Hematopoietic multipotent progenitor cell treated with erythropoietin and hydrocortisone succinate and interleukin-3 and kit ligand, for 6 days (in vitro differentiated cells): ENCODE measurements at regions not wholly inside any gene's neighbourhood (a gene's known extent, or its start where the extent isn't known, plus 50 kb on each side); places are given as distances from the start of the nearest gene placed in this dataset.
"Not testable (repeated sequence)": the region's sequence is repeated elsewhere in the genome, so short reads cannot be mapped to it uniquely, and the experiment has no call there.

Experiments used
- DNase-seq: peaks from one replicate; pipeline ENCODE4 v3.0.0-alpha.2; 2015

DNA sequence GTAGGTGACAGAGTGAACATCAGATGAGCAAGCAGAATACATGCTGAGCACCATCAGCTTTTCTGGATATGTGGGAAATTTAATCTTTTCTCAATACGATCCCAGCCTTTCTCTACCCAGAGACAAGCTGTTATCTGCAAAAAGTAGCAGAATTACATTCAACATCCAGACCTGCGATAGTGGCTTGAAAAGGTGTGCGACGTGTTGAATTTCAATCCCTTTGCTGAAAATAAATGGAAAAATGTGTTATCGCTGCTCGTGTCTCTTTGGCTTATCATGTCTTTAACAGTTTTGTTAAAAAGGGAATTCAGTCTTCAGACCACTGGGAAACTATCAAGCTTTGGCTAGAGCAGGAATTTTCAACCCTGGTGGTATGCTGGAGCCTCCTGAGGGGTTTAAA lies 98.8 kb upstream of the FAM20A start:
- no peak for DNase-seq

DNA sequence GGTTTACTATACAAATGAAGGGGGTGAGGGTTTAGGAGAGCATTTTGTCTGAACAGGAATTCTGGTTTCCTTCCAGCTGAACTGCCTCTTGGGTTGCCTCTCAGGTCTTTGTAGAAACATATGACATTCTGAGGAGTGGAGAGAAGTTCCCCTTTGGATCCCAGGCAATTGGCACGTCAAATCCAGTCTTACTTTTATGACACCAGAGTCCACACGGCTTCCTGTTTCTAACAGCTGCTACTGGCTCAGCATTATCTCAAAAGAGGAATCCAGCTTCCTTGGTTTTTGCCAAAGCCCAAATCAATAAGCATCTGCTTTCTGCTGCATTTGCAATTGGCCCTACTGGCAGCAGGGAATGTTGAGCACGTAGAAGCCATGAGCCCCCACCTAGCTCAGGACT lies 97.6 kb upstream of the FAM20A start:
- DNase-seq = peak; percentile 17

DNA sequence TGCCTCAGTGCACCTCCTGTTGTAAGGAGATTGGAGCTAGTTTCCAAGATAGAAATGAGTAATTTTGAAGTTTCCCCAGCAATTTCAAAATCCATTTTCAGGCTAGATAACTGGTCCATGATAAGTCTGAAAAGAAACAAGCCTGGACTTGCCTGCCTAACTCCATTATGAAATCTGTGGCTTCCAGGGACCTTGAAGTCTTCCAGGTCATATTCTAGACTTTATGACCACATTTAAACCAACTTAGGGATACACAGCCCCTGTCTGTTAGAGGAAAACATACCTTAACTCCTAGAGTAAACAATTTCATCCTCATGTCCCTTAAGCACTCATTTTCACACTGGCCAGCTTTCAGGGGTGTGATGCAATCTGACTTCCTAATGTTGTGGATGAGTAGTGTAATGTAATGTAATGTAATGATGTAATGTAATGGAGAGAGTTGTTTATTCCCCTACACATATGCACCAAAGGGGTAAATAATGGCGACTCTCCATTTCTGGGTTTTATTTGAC lies 96.7 kb upstream of the FAM20A start:
- DNase-seq = no peak

DNA sequence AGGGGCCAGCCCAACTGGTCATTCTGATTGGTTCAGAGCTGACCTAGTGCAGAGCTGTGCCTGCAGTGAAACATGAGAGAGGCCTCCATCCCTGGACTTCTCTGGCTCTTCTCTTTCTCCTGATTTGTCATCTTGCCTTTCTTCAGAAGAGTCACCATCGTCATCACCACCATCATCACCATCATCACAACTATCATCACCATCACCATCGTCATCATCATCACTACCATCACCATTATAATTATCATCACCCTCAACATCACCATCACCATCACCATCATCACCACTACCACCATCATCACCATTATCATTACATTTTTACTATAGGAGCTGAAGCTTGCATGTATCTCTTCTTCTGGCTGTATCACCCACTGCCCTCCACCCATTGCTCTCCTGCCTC lies 94.5 kb upstream of the FAM20A start:
- DNase-seq = no peak

DNA sequence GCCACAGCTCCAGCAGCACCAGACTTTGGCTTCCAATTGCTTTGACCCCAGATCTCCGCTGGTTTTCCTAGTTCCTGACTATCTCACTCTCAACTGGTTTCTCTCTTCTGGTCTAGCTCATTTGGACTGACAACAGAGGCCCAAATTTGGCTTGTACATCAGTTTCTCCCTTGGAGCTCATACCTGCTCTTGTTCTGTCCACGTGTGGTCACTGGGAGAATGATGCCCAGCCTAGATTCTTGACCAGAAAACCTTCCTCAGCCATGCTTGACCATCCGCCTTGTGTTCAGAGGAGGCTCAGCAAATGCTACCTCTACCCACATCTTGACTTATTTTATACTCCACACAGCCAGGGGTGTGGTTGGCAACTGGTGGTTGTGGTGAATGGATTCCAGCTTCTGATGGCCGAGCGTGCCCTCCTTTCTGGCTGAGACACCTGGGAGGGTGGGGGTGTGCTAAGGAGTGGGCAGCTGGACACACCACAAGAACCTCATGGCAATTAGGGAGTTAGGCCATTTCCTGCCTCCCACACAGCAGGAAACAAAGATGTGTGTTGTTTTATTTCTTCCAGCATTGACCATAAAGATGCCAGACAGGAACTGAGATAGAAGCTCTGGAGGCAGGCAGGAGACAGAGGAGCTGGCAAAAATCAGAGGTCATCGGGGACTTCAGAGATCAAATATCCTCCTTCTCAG lies 93.8 kb upstream of the FAM20A start:
- DNase-seq = no peak

DNA sequence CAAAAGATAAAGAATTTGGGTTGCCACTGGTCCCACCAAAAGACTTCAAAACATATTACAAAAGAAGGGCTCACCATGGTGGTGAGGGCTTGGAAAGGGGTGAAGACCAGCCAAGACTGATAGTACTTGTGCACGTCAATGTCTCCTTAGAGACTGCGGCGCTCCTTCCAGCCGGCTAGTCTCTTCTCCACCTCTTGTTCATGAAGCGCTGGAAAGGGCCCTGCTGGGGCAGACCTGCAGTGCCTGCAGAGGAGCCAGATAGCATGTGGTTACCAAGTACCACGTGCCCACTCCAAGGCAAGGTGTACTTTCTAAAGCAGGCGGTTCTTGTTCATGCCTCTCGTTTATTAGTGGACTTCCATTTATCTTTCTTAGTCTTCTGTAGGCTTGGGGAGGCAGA lies 92.7 kb upstream of the FAM20A start:
- DNase-seq = no peak

DNA sequence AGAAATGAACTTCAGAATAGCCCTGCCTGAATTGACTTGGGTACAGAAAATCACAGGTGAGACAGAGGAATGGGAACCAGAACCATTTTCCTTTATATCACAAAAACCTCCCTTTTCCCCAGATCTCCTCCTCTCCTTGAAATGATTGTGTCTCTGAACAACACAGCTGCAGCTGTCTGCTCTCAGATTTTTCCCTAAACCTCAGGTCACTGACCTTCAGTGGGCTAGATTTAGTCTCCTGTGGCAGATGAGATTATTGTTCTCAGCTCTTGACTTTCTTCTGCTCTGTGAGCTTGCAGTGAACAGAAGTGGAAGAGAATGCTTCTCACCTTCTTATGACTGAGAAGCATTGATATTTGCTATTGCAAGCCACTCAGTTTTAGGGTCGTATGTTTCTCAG lies 92.3 kb upstream of the FAM20A start:
- no peak for DNase-seq

DNA sequence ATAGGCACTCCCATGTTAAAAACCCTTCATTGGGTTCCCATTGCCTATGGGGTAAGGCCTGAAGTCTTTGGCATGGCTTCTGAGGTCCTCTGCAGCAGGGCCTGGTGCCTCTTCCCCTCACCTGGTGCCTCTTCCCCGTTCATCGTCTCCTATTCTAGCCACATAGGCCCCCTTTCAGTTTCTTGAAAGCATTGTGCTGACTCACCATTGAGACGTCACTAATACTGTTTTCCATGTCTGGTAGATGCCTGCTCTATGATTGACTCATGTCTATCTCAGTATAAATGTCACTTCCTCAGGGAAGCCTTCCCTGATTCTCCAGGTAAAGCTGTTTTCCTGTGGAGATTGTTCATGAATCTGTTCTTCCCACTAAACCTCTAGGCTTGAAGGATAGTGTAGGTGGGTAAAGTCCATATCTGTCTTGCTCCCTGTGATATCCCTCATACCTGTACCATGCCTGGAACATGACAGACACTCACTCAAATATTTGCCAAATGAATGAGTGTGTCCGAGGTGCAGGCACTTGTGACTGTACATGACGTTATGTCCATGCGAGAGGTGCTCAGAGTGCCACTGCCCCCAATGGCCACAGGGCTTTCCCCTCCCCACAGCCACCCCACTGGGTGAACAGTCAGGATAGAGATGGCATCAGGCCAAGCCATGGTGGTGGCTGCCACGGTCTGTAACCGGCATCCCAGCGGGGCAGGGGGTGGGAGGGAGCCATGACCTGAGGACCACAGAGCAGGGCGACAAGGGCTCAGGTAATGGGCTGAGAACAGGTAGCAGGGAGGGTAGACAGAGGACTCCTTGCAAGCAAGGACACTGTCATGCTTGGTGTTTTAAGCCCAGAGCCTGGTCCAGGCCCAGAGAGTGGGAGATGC lies 85.2 kb upstream of the FAM20A start:
- no peak for DNase-seq

DNA sequence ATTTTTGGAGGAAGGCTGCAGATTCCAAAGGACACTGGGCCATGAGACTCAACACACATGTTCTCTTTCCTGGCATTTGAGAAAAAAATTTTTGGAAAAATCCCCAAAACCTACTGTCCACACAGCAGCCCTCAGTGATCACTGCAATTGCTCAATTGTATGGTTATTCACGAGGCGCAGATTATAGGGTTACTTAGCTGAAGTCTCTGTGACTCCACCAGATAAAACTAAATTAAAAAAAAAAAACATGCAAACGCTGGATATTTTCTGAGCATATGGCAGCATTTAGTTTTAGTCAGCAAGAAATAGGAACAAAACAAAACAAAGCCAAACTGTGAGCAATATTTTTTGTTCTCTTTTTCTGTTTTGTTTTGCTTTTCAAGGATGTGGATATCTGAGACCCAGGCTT lies 83.8 kb upstream of the FAM20A start:
- no peak for DNase-seq

DNA sequence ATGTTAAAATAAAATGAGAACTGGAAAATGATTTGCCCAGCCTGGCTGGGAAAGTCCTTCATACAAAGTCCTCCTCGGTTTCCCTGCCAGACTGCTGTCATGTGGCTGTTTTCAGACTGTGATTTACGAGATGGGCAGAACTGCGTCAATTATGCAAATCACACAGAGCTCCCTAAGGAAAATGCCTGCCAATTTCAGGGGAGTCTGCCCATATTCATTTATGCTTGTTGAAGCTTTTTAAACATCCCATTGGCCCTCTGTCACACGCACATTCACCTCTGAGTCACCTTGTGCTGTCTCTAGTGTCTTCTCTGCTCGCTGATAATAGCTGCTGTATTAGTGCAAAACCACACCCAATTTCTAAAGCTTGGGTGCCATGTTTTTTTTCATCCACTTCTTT lies 81.7 kb upstream of the FAM20A start:
- DNase-seq = no peak

DNA sequence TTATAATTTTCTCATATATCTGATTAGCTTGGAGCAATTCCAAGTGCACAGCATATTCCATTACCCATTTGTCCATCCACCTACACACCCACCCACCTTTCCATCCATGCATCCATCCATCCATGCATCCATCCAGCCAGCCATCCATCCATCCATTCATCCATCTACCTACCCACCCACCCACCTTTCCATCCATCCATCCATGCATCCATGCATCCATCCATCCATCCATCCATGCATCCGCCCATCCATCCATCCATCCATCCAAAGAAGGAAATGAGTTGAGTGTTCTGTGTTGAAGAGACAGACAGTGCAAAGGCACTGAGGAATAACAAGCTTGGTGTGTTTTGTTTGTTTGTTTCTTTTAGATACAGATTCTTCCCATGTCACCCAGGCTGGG lies 78.7 kb upstream of the FAM20A start:
- DNase-seq = no peak

DNA sequence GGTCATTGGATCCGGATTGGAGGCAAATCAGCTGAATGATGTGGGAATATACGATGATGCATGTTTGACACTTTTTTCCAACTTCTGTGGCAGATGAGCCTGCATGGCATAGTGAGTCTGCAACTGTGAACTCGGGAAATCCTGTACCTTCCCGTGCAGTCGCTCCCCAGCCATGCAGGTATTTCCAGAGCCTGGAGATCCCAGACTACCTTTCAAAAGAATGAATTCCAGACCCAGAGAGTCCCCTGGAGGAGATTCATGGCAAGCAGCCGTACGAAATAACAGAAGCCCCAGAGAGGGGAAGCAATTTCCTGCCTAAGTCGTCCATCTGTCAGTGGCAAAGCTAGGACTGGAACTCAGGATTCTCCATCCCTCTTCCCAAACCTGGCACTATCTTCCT lies 75.7 kb upstream of the FAM20A start:
- no peak for DNase-seq

DNA sequence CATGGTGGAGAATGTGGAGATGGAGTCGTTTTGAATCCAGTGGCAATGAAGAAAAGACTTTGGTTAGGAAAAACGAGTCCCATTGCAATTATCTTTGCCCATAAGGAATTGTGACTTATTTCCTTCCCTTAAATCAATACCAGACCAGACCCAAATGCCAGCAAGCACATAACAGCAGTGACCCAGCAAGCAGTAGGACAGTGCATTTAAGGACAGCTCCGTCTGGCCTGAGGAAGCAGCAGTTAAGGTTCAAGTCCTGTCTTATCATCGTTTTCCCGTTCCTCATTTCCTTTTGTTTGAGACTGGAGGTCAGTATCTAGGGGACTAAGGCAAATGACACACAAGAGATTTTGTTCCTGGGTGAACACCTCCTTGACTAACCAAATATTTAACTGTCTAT lies 74.6 kb upstream of the FAM20A start:
- DNase-seq = no peak

DNA sequence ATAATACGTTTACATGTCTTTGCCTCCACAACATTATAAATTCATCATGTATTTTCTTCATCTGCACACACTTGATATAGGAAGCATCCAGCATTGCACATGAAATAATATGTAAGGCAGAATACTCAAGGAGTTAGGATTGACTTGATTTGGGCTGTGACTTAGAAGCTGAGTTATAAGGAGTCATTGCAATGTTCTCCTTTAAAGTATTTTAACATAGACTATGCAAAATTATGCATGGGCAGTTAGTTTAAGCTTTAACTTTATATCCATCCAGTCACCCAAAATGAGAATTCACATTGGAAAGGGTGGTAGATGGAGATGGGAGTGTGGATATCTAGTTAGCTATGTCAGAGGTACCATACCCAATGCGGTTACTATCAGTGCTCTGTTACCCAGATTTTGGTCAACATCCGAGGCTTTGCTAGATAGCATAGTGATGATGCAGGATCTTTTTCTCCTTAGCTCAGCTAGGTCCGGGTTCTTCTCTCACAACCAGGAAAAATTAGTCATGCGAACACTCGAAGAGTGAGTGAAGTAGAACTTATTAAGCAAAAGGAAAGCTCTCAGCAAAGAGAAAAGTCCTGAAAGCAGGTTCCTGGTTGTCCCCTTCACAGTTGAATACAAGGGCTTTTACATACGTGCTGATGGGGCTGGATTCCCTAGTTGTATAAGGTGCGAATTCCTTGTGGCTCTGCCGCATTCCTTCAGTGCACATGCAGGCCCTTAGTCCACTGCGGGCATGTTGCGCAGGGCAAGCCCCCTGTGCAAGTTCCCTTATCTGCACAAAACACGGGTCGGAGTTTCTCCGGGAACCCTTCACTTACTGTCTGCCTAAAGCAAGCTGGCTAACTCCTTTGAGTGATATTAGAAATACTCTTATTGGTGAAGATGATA lies 73.1 kb upstream of the FAM20A start:
- no peak for DNase-seq

DNA sequence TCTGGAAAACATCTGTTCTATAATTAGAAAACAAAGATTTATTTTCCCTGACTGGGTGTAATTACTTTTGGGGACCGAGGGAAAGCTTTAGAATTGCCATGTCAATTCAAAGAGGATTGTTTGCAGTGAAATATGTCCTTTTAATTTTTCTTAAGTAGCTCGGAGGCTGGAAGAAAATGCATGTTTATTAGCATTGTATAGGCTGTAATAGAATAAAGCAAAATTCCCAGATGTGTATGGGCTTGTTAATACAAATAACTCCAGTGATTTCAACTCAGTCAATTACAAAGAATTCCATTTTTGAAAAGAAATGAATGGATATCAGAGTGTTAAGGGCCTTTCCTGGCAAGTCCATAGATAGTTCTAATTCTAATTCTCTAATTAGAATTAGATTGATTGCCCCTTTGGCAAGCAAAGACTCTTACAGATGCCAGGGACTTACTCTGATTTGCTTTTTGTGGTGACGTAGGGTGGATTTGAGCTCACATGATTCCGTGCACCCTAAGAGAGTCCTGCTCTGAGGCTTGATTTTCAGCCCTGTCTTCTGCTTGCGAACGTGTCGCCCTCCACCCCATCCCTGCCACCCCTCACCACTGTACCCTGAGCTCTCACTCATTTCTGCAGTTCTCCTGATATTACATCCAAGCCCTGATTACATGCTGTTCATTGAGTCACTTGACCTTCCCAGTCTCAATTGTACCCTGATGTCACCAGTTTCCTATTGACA lies 70.0 kb upstream of the FAM20A start:
- DNase-seq = no peak

DNA sequence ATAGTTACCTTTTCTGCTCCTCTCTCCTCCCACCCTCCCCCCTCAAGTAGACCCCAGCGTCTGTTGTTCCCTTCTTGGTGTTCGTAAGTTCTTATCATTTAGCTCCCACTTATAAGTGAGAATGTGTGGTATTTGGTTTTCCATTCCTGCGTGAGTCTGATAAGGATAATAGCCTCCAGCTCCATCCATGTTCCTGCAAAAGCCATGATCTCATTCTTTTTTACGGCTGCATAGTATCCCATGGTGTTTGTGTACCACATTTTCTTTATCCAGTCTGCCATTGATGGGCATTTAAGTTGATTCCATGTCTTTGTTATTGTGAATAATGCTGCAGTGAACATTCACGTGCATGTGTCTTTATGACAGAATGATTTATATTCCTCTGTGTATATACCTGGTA lies 65.3 kb upstream of the FAM20A start:
- DNase-seq = not testable (repeated sequence)

DNA sequence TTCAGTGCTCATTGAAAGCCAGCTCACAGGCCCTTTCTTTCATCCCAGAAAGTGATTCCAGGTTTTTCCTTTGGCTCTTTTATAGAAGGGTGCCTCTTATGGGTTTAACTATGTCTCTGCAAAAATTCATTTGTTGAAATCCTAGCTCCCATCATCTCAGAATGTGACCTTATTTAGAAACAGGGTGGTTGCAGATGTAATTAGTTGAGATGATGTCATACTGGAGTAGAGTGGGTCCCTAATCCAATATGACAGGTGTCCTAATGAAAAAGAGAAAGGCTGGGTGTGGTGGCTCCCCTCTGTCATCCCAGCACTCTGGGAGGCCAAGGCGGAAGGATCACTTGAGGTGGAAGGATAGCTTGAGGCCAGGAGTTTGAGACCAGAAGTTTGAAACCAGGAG lies 64.2 kb upstream of the FAM20A start:
- DNase-seq = no peak

DNA sequence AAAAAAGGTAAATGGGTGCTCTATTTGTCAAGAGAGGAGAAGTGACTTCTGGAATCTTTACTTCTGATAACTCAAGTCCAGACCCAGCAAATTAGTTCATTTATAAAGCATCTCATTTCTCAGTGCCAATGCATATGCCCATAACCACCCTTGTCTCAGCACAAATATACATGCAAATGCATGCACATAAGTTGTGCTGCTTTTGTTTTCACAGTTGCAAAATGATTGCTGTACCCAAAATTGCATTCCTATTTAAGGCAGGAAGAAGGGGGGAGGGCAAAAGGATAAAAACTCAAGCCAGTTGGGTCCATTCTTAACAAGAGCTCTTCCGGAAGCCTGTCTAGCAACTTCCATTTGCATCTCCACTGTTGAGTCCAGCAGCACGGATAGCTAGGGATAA lies 61.3 kb upstream of the FAM20A start:
- DNase-seq = no peak

DNA sequence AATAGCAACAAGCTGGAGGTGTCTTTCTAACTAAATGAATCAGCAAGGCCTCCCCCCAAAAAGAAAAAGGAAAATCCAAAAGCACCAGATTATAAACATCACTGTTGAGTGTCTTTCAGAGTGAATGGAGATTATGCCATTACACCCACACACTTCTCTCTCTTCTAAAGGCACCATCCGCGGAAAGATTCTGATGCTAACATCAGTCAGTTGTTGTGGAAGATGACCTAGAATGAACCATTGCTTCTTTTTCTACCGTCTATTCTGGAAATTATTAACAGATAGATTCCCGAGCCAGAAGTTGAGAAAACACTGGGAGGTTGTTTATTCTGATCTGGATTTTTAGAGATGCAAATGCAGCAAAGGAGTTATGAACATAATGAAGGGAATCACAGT lies 60.9 kb upstream of the FAM20A start:
- no peak for DNase-seq

DNA sequence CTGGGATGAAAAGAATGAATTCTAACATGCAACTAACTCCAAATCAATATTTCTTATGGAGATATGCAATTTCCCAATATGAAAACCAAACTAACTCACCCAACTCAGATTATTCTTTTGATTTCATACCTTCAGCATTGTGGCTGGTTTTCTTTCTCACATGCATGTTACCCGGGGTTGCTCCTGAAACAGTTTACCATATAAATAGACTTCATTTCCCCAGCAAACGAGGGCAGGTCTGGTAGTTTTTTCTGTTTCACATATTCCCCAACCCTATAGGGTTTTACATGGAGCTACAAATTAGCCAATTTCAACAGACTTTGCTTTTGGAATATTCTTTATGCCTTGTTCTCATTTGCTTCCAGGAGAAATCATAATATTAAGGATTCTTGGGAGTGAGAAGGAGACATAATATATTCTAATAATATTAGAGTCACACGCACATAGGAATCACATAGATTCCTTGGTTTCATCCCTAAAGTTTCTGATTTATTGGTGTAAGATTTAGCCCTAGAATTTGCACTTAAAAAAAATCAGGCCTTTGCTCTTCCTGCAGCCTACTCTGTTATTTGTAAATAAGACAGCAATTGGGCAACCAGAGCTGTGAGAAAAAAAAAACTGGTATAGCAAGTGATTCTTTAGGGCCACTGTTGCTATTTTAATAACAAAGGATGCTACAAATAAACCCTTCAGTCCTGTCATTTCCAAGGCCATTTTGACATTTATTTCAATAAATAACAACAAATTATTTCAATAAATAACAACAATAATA lies 60.3 kb upstream of the FAM20A start:
- no peak for DNase-seq

DNA sequence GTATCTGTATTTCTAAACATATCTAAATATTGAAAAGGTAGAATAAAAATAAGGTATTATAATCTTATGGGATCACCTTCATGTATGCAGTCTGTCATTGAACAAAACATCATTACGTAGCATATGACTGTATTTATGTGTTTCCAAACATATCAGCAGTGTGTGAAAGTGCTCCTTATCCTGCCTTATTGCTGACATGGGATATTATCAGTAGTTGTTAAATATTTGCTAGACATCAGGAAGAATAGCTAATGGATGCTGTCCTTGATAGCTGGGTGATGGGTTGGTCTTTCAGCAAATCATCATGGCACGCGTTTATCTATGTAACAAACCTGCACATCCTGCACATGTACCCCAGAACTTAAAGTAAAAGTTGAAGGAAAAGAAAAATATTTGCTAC lies 59.1 kb upstream of the FAM20A start:
- no peak for DNase-seq
